CD4-positive, alpha-beta T cell treated with Interleukin-21 for 1 hour (primary cell): ENCODE measurements at regions not wholly inside any gene's neighbourhood (a gene's known extent, or its start where the extent isn't known, plus 50 kb on each side); places are given as distances from the start of the nearest gene placed in this dataset.
"Not testable (repeated sequence)": the region's sequence is repeated elsewhere in the genome, so short reads cannot be mapped to it uniquely, and the experiment has no call there.

Source experiments
- DNase-seq: peaks from one replicate; pipeline ENCODE4 v3.0.0-alpha.2; 2020

DNA sequence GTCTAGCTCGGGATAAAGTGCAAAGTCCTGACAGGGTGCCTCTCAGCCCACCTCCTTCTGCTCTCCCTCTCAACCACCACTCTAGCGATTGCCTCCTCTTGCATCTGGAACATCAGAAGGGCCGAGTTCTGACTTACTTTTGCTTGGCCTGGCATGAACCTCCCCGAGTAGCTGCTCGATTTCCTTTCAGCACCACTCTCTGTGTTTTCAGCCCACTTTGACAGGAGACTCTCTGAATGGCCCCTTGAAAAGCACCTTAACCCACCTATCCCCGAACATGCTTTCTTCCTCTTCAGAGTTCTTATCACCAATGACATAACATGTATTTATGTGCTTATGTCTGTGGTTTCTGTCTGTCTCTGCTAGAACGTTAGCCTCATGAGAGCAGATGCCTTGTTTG is 225.8 kb upstream of the RUNX1 start:
- DNase-seq, result no peak

DNA sequence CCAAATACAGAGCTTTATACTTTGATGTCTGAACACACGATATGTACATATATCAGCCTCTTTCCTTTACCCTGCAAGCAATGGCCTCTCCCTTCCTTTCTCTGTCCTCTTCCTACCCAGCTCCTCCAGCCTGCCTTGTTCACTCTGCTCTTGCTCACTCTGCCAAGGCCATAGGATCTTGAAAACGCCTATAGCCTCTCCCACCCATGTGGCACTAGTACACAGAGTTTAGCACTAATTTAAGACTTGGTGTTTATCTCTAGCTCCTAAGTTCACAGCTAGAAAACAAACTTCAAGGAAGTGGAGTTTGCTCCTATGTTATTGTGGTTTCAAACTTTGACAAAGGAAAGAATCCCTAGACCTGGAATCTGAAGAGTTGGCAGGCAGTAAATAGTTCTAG is 225.0 kb upstream of the RUNX1 start:
- no peak for DNase-seq

DNA sequence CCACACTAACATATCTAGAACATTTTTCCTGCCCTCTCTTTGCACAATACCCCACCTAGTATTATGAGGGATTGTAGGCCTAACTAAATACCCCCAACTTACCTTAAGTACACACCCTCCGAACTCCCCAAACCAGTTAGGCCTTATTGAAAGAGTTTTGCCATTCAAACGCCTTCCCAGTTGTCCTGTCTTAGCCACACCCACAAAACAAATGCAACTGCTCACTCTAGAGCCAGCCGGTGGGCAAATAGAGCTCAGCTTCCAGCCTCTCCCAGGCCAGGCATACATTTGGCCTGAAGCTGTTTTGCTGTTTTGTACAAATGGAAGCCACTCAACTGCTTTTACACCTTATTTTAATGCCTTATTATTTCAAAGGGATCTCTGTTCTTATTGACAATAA is 224.2 kb upstream of the RUNX1 start:
- DNase-seq, result no peak

DNA sequence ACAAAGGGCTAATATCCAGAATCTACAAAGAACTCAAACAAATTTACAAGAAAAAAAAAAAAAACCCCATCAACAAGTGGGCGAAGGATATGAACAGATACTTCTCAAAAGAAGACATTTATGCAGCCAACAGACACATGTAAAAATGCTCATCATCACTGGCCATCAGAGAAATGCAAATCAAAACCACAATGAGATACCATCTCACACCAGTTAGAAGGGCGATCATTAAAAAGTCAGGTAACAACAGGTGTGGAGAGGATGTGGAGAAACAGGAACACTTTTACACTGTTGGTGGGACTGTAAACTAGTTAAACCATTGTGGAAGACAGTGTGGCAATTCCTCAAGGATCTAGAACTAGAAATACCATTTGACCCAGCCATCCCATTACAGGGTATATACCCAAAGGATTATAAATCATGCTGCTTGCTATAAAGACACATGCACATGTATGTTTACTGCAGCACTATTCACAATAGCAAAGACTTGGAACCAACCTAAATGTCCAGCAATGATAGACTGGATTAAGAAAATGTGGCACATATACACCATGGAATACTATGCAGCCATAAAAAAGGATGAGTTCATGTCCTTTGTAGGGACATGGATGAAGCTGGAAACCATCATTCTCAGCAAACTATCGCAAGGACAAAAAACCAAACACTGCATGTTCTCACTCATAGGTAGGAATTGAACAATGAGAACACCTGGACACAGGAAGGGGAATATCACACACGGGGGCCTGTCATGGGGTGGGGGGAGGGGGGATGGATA is 222.4 kb upstream of the RUNX1 start:
- not testable (repeated sequence) for DNase-seq

DNA sequence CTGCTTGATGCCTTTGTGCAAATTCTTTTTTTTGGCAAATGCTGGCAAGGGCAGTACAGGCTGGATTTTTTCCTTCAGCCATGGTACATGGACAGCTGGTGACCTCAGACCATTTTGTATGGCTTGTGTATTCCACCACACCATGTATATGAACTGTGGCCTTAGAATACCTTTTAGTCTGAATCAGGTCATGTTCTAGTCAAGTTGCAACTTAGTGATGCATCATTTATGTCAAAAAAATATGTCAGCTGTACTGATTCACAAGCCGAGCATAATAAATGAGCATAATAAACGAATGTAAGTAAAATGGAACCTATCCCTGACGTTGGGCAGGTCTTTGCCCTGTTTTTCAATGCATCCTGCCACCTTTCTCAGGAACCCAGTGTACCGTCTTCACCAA is 219.7 kb upstream of the RUNX1 start:
- DNase-seq, result no peak

DNA sequence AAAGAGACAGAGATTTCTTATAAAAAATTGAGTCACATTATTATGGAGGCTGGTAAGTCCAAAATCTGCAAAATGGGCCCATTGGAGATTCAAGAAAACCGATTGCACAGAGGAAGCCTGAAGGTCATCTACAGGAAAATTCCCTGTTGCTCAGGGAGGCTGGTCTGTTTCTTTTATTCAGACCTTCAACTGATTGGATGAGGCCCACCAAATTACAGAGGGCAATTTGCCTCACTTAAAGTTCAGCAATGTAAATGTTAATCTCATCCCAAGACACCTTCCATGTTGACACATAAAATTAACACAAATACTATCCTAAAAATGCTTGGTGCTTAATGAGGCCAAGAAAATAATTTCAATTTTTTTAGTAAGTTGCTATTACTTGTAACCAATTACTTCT is 219.2 kb upstream of the RUNX1 start:
- DNase-seq, result no peak

DNA sequence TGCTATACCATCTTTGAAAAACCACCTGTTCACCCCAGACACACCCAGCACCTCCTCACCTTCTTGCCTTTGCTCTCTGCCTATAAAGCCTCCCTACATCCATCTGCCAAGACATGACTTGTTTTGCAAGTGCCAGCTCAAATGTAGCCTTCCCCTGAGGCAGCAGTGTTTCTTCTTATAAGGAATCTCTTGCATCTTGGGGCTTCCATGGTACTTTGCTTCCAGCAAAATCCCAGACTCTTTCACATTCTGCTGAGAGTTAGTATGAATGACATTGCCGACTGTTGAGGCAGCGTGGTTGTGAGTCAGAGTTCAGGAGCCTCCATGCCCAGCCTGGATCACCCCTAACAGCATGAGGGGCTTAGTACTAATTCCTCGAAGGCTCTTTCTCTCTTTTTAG is 217.4 kb upstream of the RUNX1 start:
- no peak for DNase-seq

DNA sequence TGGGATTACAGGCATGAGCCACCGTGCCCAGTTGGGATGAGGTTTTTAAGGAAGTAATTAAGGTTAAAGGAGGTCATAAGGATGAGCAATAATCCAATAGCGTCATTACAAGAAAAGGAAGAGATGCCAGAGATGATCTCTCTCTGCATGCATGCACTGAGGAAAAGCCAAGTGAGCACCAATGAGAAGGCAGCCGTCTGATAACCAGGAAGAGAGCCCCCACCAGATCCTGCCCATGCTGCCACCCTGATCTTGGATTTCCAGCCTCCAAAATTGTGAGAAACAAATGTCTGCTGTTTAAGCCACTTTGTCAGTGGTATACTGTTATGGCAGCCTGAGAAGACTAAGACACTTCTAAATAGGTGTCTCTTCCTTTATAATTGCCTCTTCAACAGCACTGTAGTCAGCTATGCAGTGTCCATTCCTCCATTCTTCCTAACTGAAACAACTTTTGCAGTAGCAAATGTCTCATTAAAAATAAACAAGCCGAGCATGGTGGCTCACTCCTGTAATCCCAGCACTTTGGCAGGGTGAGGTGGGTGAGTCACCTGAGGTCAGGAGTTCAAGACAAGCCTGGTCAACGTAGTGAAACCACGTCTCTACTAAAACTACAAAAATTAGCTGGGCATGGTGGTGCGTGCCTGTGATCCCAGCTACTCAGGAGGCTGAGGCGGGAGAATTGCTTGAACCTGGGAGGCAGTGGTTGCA is 216.2 kb upstream of the RUNX1 start:
- DNase-seq, result no peak

DNA sequence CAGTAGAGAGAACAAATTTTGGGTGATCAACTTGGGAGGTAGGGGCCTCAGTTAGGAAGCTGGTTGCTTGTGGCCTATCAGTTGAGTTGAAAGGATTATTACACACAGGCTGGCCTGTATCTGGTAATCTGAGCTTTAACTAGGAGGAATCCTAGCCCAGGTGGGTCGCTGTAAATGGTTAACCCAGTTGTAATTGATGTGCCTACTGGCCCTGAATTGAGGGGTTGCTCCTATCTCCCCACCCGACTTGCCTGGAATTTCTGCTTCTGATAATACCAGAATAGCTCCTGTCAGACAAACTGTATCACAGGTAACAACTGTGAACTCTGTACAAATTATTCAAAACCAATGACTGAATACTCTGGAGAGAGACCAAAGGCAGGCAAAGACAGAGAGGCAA is 210.4 kb upstream of the RUNX1 start:
- DNase-seq, result no peak

DNA sequence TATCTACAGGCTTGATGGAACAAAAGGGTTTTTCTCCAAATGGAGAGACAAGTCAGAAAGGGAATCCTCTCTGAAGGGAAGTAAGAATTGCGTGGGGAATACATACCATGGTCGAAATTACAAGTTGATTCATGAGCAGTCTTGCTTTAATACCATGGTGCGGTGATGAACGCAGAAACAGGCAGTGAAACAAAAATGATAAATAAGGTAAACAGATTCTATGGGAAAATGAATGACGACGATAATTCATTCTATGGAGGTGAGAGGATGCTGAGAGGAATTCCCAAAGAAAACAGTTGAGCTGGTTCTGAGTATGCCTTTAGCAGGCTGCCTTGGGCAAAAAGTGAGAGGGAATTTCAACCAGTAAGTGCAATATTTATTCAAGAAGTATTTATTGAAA is 209.4 kb upstream of the RUNX1 start:
- no peak for DNase-seq

DNA sequence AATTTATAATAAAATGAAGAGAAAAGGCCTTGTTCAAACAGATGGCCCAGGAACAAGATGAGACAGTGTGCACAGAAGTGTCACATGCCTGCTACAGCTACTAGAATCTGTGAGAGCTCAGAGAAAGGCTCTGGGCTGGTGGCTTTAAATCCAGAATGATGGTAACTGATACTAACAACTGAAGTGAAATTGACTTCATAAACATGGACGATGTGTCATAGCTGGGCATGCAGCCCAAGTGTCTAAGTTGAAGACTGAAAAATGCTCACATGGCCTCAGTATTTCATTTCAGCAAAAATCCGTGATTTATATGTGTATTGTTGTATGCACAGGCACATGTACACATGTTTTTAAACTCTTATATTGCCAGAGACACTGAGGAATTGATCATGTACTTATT is 208.3 kb upstream of the RUNX1 start:
- DNase-seq, result no peak

DNA sequence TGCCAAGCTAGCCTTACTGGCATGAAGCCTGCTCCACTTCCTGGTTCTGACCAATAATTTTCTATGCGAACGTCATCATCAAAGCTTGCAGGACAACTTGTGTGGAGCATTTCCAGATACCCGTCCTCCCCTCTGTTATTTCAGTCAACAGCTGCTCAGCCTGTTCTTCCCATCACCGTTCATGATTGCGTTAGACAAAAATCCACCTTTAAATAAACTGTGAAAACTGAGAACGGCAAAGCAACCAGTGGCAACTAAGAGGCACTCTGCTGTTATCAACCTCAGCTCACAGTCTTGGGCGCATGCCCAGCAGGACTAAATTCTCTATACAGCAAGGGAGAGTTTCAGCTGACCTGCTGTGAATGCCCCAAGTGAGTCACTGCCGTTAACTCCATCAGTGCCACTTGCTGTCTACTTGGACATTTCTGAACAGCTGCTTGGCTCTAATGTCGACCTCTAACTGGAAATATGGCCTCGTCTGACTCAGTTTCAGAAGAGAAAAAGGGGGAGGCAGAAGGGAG is 207.4 kb upstream of the RUNX1 start:
- DNase-seq, result no peak

DNA sequence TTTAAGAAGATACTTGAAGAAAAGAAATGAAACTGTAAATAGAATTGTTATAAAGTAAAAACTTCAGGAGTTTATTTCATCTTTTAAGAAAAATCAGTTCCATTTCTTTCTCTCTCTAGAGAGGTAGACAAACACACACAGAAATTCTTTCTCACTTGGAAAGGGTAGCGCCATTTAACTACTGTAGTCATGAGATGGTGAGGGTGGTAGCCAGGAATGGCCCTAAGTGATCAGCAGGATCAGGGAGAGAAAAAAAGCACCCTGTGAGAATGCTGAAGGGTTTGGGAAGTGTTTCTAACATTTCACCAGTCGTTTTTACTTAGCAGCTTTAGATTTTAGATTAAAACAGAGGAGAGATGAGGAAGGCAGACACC is 205.7 kb upstream of the RUNX1 start:
- no peak for DNase-seq

DNA sequence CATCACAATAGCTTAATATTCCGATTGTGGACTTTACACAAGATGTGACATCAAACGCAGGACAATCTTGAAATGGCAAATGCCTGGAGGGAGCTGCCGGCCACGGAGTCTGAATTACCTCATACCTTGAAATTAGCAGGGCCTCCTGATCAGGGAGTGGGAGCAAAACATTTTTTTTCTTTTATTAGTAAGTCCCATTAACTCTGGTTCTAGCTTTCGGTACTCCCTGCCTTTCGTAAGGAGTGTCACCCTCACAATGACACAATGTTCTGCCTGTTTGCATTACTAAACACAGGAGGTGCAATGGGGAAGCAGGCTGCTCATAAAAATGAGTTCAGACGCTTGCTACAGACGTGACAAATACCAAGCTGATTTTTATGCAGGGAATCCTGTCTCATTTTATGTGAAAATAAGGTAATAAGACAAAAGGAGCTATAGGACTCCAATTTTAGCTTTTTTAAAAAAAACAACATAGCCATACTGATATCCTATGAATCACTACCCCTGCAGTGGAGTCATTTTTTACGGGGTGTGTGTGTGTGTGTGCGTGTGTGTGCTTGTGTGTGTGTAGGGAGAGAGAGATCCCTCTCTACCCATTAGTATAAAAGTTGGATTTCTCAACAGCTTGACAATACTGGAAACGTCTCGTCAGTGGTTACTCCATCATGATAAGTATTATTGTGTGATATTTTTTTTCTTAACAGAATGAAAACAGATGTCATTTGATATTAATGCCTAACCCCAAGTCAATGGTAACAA is 205.1 kb upstream of the RUNX1 start:
- no peak for DNase-seq

DNA sequence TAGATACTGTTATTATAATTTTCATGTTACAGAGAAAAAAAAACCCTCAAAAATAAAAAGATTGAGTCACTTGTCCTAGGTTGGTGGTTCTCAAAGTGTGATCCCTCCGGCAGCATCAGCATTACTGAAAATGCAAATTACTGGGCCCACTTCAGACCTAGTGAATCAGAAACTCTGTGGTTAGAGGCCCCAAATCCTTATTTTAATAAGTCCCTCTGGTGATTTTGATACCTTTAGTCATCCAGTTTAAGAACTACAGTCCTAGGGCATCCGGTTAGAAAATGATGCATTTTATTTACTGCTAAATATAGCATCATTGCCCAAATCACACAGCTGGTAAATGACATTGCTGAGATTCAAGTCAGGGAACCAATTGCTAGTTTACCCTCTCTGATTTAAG is 203.7 kb upstream of the RUNX1 start:
- no peak for DNase-seq

DNA sequence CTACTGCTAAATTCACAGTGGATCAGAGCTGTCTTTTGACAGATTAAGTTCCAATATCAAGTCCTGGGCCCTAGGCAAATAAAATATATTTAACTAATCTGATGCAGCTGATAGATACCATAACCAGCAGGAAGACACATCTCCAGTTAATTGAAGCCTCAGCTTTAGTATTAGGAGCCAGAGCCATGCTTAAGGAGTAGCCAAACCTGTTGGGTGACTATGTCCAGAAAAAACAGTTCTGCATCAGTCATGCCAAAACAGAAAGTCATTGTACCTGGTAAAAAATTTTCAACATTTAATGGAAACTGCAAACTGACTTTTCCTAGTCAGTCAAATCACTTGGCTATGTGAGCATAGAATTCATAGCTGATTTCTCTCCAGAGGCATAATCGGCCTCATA is 200.5 kb upstream of the RUNX1 start:
- DNase-seq, result no peak

DNA sequence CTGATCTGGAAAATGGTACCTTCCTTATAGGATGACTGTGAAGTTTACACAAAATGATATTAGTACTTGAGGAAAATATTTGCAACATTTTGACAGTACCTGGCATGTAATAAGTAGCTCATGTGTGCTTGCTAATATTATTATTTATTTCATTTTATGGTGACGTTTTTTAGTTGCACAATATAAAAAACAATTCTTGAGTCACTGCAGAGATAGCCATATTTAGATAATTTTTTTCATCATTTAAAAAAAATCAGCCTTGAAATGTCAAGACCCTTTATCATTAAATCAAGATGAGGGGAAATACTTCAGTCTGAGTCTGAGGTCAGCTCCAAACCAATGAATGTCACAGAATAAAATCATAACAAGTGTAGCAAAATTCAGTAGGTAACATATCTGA is 196.8 kb upstream of the RUNX1 start:
- no peak for DNase-seq

DNA sequence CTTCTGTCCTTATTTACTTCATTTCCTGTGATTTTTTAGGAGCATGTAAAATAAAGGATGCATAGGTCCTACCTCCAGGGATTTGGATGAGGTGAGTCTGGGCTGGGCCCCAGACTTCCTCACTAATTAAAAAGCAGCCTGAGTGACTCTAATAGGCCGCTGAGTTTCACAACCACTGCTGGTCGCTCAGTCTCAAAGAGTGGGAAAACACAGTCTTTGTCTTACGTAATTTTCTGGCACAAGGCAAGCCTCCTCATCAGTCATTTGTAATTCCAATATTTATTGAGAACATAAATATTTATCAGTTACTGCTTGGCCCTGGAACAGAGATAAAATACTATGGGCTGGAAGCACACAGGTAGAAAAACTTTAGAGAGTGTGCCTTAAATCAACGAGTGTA is 195.4 kb upstream of the RUNX1 start:
- no peak for DNase-seq

DNA sequence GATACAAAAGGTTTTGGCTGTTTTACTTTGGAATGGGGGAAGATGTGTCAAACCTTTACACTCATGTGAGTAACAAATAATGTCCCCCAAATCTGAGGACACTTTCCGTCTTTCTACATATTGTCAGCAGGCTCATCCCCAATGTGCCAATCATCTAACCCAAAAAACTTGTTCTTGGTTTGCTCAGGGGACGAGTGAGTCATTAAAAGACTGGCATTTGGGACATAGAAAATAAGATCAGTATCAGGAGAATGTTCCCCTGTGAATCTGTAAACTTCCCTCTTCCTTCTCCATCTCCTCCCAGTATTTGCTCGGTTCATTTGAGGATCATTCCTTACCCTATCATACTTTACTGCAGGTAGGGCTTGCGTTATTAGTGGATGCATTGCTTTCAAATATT is 194.1 kb upstream of the RUNX1 start:
- DNase-seq, result no peak

DNA sequence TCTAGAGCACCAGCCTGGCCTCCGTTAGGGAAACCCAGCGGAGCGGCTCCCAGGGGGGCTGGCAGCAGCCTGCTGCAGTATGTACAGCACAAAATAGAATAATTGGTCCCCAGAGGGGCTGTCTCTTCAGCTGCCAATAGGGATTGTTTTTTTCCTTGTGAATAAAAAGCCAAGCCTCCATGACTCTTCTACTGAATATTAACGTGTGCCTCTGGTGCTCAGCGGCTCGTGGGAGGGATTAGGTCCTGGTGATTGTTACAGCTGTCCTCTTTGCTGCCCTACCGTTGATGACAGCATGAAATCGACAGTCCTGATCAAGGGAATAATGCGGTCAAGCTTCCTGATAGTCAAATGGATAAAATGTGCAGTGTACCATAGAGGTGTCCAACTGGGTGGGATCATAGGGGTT is 190.7 kb upstream of the RUNX1 start:
- no peak for DNase-seq

DNA sequence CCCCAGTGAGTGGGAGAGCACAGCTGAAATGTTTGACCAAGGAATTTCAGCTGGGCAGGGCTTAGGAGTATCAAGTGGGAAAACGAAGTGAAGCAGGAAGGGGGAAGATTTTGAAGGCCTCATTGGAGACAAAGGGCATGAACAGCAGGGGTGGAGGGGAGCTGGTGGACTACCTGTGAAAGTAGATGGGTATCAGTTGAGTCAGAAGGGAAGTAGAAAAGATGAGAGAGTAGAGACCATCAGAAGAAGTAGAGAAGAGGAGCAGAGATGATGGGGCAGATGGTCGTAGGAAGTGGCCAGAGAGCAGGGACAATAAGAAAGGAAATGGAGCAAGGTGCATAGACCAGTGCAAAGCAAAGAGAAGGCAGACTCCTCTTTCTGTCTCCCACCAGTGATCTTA is 189.0 kb upstream of the RUNX1 start:
- no peak for DNase-seq

DNA sequence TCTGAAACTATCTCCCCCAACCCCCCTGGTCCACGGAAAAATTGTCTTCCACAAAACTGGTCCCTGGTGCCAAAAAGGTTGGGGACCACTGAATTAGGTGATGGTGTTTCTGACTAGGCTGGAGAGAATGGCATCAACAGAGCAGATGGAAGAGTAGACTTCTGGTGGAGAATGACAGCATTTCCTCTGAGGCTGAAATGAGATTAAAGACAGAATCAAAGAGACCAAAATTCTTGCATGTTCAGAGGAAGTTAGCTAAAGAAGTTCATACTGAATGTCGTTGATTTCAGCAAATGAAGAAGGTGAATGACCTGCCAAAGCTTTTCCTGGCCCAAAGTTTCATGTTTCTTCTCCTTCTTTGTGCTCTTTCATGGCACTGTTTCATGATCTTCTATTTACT is 188.2 kb upstream of the RUNX1 start:
- DNase-seq, result no peak

DNA sequence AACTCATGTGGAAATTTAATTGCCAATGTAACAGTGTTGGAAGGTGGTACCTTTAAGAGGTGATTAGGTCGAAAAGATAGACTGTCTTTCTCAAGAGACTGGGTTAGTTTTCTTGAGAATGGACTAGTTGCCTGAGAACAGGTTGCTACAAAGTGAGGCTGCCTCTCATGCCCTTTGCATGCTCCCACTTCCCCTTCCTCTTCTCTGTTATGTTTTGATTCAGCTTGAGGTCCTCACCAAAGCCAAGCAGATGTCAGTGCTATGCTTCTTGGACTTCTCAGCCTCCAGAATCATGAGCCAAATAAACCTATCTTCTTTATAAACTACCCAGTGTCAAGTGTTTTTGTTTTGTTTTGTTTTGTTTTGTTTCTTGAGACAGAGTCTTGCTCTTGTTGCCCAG is 187.0 kb upstream of the RUNX1 start:
- no peak for DNase-seq

DNA sequence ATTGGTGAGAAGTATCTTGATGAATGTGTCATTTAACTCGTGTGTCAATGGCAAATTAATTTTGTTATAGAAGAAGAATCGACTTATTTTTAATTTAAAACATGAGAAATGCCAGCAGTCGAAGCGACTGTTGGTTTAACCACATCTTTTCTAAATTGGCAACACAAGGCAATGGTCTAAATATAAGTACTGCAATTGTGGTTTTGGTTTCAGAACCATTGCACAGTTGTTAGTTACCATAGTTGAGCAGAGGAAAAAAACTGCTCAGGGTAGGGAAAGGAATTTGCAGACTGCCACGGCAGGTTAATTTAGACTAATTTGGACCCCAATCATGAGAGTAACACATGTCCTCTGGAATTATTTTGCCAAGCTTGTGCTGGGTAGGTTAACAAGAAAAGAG is 185.6 kb upstream of the RUNX1 start:
- DNase-seq, result no peak
